MCF 10A (cell line): ENCODE measurements at regions not wholly inside any gene's neighbourhood (a gene's known extent, or its start where the extent isn't known, plus 50 kb on each side); places are given as distances from the start of the nearest gene placed in this dataset.
A peak's percentile ranks its signal among the peaks of the same experiment; 100 is the strongest.

Experiments
- BruUV-seq: library from RNA; stranded (reverse); fragments of 400-500 nt; replicated peaks from 2 replicates; lab custom pipeline; 2021; lab: Mats Ljungman, UMichigan
- CTCF ChIA-PET: fragments of 300-600 bp; sonication (Branson Sonifier 250); formaldehyde crosslinking; extraction: SDS; loops from one replicate; lab custom pipeline; 2021; ENCODE audit warnings: antibody characterized with exemption, inconsistent platforms; lab: Yijun Ruan, JAX
- POLR2A ChIA-PET: fragments of 300-600, 350-650 bp; sonication (Branson Sonifier 250); formaldehyde crosslinking; extraction: SDS; loops from one replicate; lab custom pipeline; 2020; ENCODE audit warnings: antibody characterized with exemption, inconsistent platforms; lab: Yijun Ruan, JAX
- DNase-seq: peaks from one replicate; pipeline ENCODE4 v3.0.0-alpha.2; 2018; ENCODE audit not compliant: unreplicated experiment
- H3K27ac Mint-ChIP-seq: one replicate; pipeline ENCODE4 v1.8.0; 2022; ENCODE audit warnings: mild to moderate bottlenecking, low read depth, mixed read lengths; ENCODE audit not compliant: unreplicated experiment
- H3K27me3 Mint-ChIP-seq: one replicate; pipeline ENCODE4 v1.8.0; 2022; ENCODE audit warnings: mixed read lengths; ENCODE audit not compliant: insufficient read depth, unreplicated experiment
- H3K36me3 Mint-ChIP-seq: one replicate; pipeline ENCODE4 v1.8.0; 2022; ENCODE audit warnings: mild to moderate bottlenecking, moderate library complexity, mixed read lengths; ENCODE audit not compliant: insufficient read depth, unreplicated experiment
- H3K4me1 Mint-ChIP-seq: one replicate; pipeline ENCODE4 v1.8.0; 2022; ENCODE audit warnings: mixed read lengths; ENCODE audit not compliant: insufficient read depth, unreplicated experiment
- H3K4me3 Mint-ChIP-seq: one replicate; pipeline ENCODE4 v1.8.0; 2022; ENCODE audit warnings: mild to moderate bottlenecking, moderate library complexity, mixed read lengths; ENCODE audit not compliant: unreplicated experiment
- H3K9me3 Mint-ChIP-seq: one replicate; pipeline ENCODE4 v1.8.0; 2022; ENCODE audit warnings: mixed read lengths; ENCODE audit not compliant: unreplicated experiment
- intact Hi-C: fragments of 100-400 bp; cut with micrococcal nuclease; formaldehyde crosslinking; loops from 2 replicates; pipeline ENCODE4 v1.14.1; 2022
- TF ChIP-seq, protein P1 (sequence below): fragments of 200-600 bp; IDR thresholded peaks from one replicate; pipeline ENCODE4 v1.8.0; 2022; ENCODE audit warnings: antibody characterized with exemption, mild to moderate bottlenecking; ENCODE audit not compliant: unreplicated experiment

DNA sequence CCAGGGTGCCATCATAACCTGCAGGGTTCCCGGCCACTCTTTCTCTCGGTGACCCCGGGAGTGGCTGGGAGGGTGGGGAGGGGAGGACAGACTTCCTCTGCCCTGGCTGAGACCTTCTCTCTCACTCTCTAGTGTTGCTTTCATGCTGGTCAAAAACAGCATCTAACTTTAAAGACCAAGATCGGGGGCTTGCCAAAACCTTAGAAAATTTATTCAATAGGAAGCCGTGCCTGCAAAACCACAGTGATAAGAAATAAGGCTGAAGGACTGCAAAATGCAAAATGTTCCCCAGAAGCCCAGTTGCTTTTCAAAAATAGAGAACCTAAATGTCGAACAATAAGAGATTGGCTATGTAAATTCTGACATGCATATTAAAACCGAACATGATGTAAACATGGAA, 344.0 kb downstream of the FOXL1 start:
- H3K4me1 Mint-ChIP-seq, result peaks cover 8% of the 10 kb centered on the region
- no peak overlapping the region for H3K27ac Mint-ChIP-seq
- TF ChIP-seq, protein P1, sequence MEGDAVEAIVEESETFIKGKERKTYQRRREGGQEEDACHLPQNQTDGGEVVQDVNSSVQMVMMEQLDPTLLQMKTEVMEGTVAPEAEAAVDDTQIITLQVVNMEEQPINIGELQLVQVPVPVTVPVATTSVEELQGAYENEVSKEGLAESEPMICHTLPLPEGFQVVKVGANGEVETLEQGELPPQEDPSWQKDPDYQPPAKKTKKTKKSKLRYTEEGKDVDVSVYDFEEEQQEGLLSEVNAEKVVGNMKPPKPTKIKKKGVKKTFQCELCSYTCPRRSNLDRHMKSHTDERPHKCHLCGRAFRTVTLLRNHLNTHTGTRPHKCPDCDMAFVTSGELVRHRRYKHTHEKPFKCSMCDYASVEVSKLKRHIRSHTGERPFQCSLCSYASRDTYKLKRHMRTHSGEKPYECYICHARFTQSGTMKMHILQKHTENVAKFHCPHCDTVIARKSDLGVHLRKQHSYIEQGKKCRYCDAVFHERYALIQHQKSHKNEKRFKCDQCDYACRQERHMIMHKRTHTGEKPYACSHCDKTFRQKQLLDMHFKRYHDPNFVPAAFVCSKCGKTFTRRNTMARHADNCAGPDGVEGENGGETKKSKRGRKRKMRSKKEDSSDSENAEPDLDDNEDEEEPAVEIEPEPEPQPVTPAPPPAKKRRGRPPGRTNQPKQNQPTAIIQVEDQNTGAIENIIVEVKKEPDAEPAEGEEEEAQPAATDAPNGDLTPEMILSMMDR, result no peak
- H3K4me3 Mint-ChIP-seq, result no peak overlapping the region
- ChIA-PET CTCF (no interaction called here), POLR2A (no interaction called here)
- H3K27me3 Mint-ChIP-seq, result no peaks in the 10 kb centered on the region
- intact Hi-C loops, result no loop called here
- H3K36me3 Mint-ChIP-seq, result no peaks in the 10 kb centered on the region
- peaks cover 9% of the 10 kb centered on the region for H3K9me3 Mint-ChIP-seq
- DNase-seq, result no peak
- no TSS peak for BruUV-seq

DNA sequence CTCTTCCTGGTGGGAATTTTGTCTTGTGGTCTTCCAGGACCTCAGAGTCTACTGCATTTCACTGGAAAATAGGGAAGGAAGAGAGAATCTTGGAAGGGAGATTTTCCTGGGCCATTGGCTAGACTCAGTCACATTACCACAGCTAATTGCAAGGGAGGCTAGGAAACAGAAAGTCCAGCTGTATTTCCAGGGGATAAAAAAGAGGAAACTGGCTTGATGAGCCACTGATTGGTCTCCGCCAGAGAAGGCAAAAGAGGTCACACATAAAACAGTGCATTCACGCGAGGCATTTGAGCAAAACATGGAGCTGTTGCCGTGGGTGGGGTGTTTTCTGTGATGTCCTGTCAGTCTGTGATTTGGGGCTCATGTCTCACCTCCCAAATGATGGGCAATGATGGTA, 345.3 kb downstream of the FOXL1 start:
- Mint-ChIP-seq H3K27ac (no peak overlapping the region), H3K4me1 (peaks cover 8% of the 10 kb centered on the region), H3K27me3 (no peaks in the 10 kb centered on the region), H3K9me3 (peaks cover 9% of the 10 kb centered on the region), H3K4me3 (no peak overlapping the region), H3K36me3 (no peaks in the 10 kb centered on the region)
- DNase-seq, result no peak
- ChIA-PET POLR2A (no interaction called here), CTCF (no interaction called here)
- no TSS peak for BruUV-seq
- intact Hi-C loops, result no loop called here
- TF ChIP-seq, protein P1, result no peak

DNA sequence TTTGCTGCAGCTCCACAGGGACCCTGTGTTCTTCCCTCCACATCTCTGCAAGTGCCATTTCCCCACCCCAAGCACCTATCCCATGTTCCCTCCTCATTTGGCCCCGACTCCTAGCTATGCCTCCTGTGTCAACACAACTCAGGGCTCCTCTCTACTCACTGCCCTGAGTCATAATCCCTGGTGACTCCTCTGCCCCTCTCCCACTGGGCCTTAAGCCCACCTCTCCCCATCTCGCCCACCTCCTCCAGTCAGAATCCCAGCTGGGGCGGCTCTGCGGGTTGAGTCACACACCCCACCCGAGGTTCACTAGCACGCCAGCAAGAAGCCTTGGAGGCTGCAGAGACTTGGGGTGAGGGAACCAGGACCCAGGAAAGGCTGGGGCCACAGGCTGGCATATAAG, 346.2 kb downstream of the FOXL1 start:
- Mint-ChIP-seq H3K36me3 (no peaks in the 10 kb centered on the region), H3K27ac (no peak overlapping the region), H3K27me3 (no peaks in the 10 kb centered on the region), H3K9me3 (peaks cover 9% of the 10 kb centered on the region), H3K4me1 (peaks cover 8% of the 10 kb centered on the region), H3K4me3 (no peak overlapping the region)
- peak; percentile 76 for DNase-seq
- no TSS peak for BruUV-seq
- intact Hi-C loops, result no loop called here
- TF ChIP-seq, protein P1, result no peak
- ChIA-PET POLR2A (no interaction called here), CTCF (no interaction called here)

DNA sequence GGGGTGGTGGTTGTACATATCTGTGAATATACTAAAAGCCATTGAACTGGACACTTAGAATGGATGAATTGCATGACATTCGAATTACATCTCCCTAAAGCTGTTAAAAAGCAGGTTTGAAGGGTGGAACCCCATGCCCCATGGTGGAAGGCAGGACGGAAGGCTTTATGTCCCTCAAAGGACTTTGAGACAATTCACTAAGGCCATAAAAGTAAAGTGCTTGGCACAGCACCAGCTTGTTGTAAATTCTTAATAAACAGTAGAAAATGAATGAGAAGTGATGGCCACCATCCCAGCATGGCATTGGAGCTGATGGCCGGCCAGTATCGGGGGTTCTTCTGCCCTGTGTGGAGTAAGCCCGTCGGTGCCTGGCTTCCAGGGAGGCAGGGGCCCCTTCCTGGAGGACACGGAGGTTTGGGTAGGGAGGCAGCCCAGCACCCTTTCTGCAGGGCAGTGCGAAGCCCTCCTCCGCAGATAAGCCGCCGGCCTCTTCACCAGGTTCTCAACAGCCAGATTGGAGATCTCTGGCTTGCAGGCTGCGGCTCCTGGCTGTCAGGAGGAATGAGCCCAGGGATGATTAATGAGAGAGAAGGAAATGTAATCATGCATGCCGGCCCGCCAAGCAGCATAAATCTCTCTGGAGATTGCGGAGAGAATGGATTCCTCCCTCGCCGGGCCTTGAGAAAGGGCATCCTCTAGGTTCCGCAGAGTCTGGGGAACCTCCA, 346.9 kb downstream of the FOXL1 start:
- no peak overlapping the region for H3K4me3 Mint-ChIP-seq
- H3K27me3 Mint-ChIP-seq, result no peaks in the 10 kb centered on the region
- ChIA-PET CTCF (no interaction called here), POLR2A (interaction anchor here (0.7 kb wide), 1 partner anchor 1521 kb away, joined by 3 read pairs; no protein-coding TSS in a partner anchor)
- TF ChIP-seq, protein P1, result no peak
- peaks cover 8% of the 10 kb centered on the region for H3K4me1 Mint-ChIP-seq
- intact Hi-C loops, result no loop called here
- H3K36me3 Mint-ChIP-seq, result no peaks in the 10 kb centered on the region
- no peak overlapping the region for H3K27ac Mint-ChIP-seq
- BruUV-seq, result no TSS peak
- no peak for DNase-seq
- peaks cover 9% of the 10 kb centered on the region for H3K9me3 Mint-ChIP-seq
